ENCODE measurements at regions not wholly inside any gene's neighbourhood (a gene's known extent, or its start where the extent isn't known, plus 50 kb on each side); places are given as distances from the start of the nearest gene placed in this dataset.

- Histone ChIP-seq H3K4me2 (no peak overlapping the region), H3K4me1 (replicated peaks; ENCODE audit: insufficient read depth) (no peaks in the 10 kb centered on the region), H3K4me3 (no peak overlapping the region), H3F3A (ENCODE audit: insufficient read depth, low read depth) (no peaks in the 10 kb centered on the region), H2AFZ (no peak overlapping the region), H3K27ac (no peak overlapping the region), H3K36me3 (ENCODE audit: low read depth) (no peaks in the 10 kb centered on the region), H4K20me1 (ENCODE audit: insufficient read depth) (no peaks in the 10 kb centered on the region), H3K9me3 (ENCODE audit: insufficient read depth, low read depth) (no peaks in the 10 kb centered on the region; the same call in 1 of the 2 replicates), H3K9me2 (ENCODE audit: insufficient read depth) (no peaks in the 10 kb centered on the region), H3K79me2 (ENCODE audit: low read depth) (no peaks in the 10 kb centered on the region), H3K27me3 (ENCODE audit: insufficient read depth, low read depth) (no peaks in the 10 kb centered on the region)
- ChIA-PET POLR2A (ENCODE audit: unreplicated experiment) (no interaction called here), CTCF (no interaction called here)
- no TSS peak for BruUV-seq (replicated peaks)
- no peak for DNase-seq
- intact Hi-C loops (cut with micrococcal nuclease; ENCODE audit: unreplicated experiment), result no loop called here
- no peak for TF ChIP-seq EZH2 (IDR thresholded peaks at IDR 0.05; ENCODE audit: low read depth)
- TF ChIP-seq, protein P1, sequence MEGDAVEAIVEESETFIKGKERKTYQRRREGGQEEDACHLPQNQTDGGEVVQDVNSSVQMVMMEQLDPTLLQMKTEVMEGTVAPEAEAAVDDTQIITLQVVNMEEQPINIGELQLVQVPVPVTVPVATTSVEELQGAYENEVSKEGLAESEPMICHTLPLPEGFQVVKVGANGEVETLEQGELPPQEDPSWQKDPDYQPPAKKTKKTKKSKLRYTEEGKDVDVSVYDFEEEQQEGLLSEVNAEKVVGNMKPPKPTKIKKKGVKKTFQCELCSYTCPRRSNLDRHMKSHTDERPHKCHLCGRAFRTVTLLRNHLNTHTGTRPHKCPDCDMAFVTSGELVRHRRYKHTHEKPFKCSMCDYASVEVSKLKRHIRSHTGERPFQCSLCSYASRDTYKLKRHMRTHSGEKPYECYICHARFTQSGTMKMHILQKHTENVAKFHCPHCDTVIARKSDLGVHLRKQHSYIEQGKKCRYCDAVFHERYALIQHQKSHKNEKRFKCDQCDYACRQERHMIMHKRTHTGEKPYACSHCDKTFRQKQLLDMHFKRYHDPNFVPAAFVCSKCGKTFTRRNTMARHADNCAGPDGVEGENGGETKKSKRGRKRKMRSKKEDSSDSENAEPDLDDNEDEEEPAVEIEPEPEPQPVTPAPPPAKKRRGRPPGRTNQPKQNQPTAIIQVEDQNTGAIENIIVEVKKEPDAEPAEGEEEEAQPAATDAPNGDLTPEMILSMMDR (conservative IDR thresholded peaks at IDR 0.05), result peak; percentile 28; the same call in 1 of the 2 replicates
Measured at GRCh38 chr6:45721665-45722064, 294.0 kb downstream of the CLIC5 start.

GRCh38 chr6:45718871-45719270, 296.8 kb downstream of the CLIC5 start:
- Histone ChIP-seq H3K4me2 (no peak overlapping the region), H3F3A (ENCODE audit: insufficient read depth, low read depth) (no peaks in the 10 kb centered on the region), H3K36me3 (ENCODE audit: low read depth) (no peaks in the 10 kb centered on the region), H3K4me1 (replicated peaks; ENCODE audit: insufficient read depth) (peaks cover 5% of the 10 kb centered on the region), H3K27me3 (ENCODE audit: insufficient read depth, low read depth) (no peaks in the 10 kb centered on the region), H3K4me3 (no peak overlapping the region), H4K20me1 (ENCODE audit: insufficient read depth) (no peaks in the 10 kb centered on the region), H3K9me3 (ENCODE audit: insufficient read depth, low read depth) (no peaks in the 10 kb centered on the region; the same call in 1 of the 2 replicates), H3K79me2 (ENCODE audit: low read depth) (no peaks in the 10 kb centered on the region), H2AFZ (no peak overlapping the region), H3K27ac (no peak overlapping the region), H3K9me2 (ENCODE audit: insufficient read depth) (no peaks in the 10 kb centered on the region)
- intact Hi-C loops (cut with micrococcal nuclease; ENCODE audit: unreplicated experiment), result no loop called here
- POLR2A ChIA-PET (ENCODE audit: unreplicated experiment), result interaction anchor here (0.7 kb wide), 1 partner anchor 111 kb away, joined by 3 read pairs; no protein-coding TSS in a partner anchor
- TF ChIP-seq, protein P1 (conservative IDR thresholded peaks at IDR 0.05), result no peak
- TF ChIP-seq EZH2 (IDR thresholded peaks at IDR 0.05; ENCODE audit: low read depth), result no peak
- DNase-seq, result no peak
- no TSS peak for BruUV-seq (replicated peaks)
- CTCF ChIA-PET, result no interaction called here

DNA sequence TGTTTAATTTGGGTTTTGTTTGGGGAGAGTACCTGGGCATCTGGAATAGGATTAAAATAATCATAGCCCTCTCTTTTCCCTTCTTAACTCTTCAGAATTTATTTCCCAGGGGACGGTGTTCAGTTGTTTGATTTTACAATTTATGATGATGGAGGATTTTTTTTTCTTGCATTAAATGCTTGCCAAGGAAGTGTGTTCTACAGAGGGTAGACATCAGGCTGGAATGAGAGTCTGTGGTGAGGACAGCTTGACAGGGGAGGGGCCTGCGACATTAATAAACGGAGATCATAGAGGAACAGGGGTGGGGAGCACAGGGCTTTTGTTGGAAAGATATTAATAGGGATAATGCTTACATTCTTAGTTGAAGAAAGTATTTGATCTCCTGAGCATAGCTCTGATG, 297.5 kb downstream of the CLIC5 start:
- DNase-seq, result no peak
- intact Hi-C loops (cut with micrococcal nuclease; ENCODE audit: unreplicated experiment), result no loop called here
- TF ChIP-seq, protein P1 (conservative IDR thresholded peaks at IDR 0.05), result no peak
- TF ChIP-seq EZH2 (IDR thresholded peaks at IDR 0.05; ENCODE audit: low read depth), result no peak
- no peak overlapping the region for H2AFZ ChIP-seq
- no peak overlapping the region for H3K4me2 ChIP-seq
- H3K36me3 ChIP-seq (ENCODE audit: low read depth), result no peaks in the 10 kb centered on the region
- ChIA-PET POLR2A (ENCODE audit: unreplicated experiment) (no interaction called here), CTCF (no interaction called here)
- no peaks in the 10 kb centered on the region for H3K27me3 ChIP-seq (ENCODE audit: insufficient read depth, low read depth)
- no peaks in the 10 kb centered on the region; the same call in 1 of the 2 replicates for H3K9me3 ChIP-seq (ENCODE audit: insufficient read depth, low read depth)
- no peaks in the 10 kb centered on the region for H4K20me1 ChIP-seq (ENCODE audit: insufficient read depth)
- no peak overlapping the region for H3K4me3 ChIP-seq
- H3K4me1 ChIP-seq (replicated peaks; ENCODE audit: insufficient read depth), result peaks cover 5% of the 10 kb centered on the region
- no TSS peak for BruUV-seq (replicated peaks)
- no peaks in the 10 kb centered on the region for H3F3A ChIP-seq (ENCODE audit: insufficient read depth, low read depth)
- H3K9me2 ChIP-seq (ENCODE audit: insufficient read depth), result no peaks in the 10 kb centered on the region
- no peak overlapping the region for H3K27ac ChIP-seq
- H3K79me2 ChIP-seq (ENCODE audit: low read depth), result no peaks in the 10 kb centered on the region

Measured in PC-9 (cell line).